Natural killer cell treated with Interleukin-12 subunit alpha and Interleukin-12 subunit beta and Interleukin-15 and Interleukin-18, amount 100 ng/mL, for 72 hours (primary cell): ENCODE measurements at regions not wholly inside any gene's neighbourhood (a gene's known extent, or its start where the extent isn't known, plus 50 kb on each side); places are given as distances from the start of the nearest gene placed in this dataset.
"Not testable (repeated sequence)": the region's sequence is repeated elsewhere in the genome, so short reads cannot be mapped to it uniquely, and the experiment has no call there.

Experiments used
- ATAC-seq, 2 donors: fragments of 150-1000 bp; cut with Tn5 transposase in 1 of 2; sonication (Bioruptor Pico), chemical (Tn5 transposase) in 1 of 2; 2 replicates each; pipeline ENCODE4 v1.10.0; 2021
- DNase-seq: peaks from one replicate; pipeline ENCODE4 v3.0.0; 2022; ENCODE audit warnings: low spot score
- H3K27ac Mint-ChIP-seq, 2 donors: 1 replicate in 1 of 2; 2 replicates in 1 of 2; pipeline ENCODE4 v1.8.0; 2022; ENCODE audit warnings: mixed read lengths in 2 of 2, mild to moderate bottlenecking in 1 of 2, moderate library complexity in 1 of 2
- H3K27me3 Mint-ChIP-seq, 2 donors: 1 replicate in 1 of 2; 2 replicates in 1 of 2; pipeline ENCODE4 v1.8.0; 2022; ENCODE audit warnings: mixed read lengths in 2 of 2
- H3K36me3 Mint-ChIP-seq: one replicate; pipeline ENCODE4 v1.8.0; 2022; ENCODE audit warnings: mixed read lengths
- H3K4me1 Mint-ChIP-seq, 2 donors: 1 replicate in 1 of 2; 2 replicates in 1 of 2; pipeline ENCODE4 v1.8.0; 2022; ENCODE audit warnings: low read depth in 2 of 2, mixed read lengths in 2 of 2, mild to moderate bottlenecking in 1 of 2
- H3K4me3 Mint-ChIP-seq: one replicate; pipeline ENCODE4 v1.8.0; 2022; ENCODE audit warnings: mixed read lengths
- H3K9me3 Mint-ChIP-seq: 2 replicates; pipeline ENCODE4 v1.8.0; 2022; ENCODE audit warnings: mixed read lengths

- Mint-ChIP-seq H3K9me3 (no peaks in the 10 kb centered on the region), H3K27ac (peak overlapping the region; percentile 86 to 93), H3K4me1 (peaks cover 6 to 12% of the 10 kb centered on the region in 2 donors), H3K4me3 (peak overlapping the region; percentile 95), H3K36me3 (peaks cover 10% of the 10 kb centered on the region), H3K27me3 (no peaks in the 10 kb centered on the region)
- ATAC-seq (peak in 1 of 2 donors; percentile 59), DNase-seq (peak; percentile 63)
These were observed 142.0 kb downstream of the ZNF737 start for GRCh38 chr19:20423381-20424197.

- H3K4me1 Mint-ChIP-seq = peaks cover 6 to 12% of the 10 kb centered on the region in 2 donors
- H3K4me3 Mint-ChIP-seq = peak overlapping the region; percentile 95
- no peak overlapping the region for H3K27ac Mint-ChIP-seq
- ATAC-seq (no peak), DNase-seq (no peak)
- peaks cover 10% of the 10 kb centered on the region for H3K36me3 Mint-ChIP-seq
- no peaks in the 10 kb centered on the region for H3K9me3 Mint-ChIP-seq
- no peaks in the 10 kb centered on the region for H3K27me3 Mint-ChIP-seq
These were observed 143.1 kb downstream of the ZNF737 start for GRCh38 chr19:20422216-20423205.

- H3K36me3 Mint-ChIP-seq = peaks cover under 1% of the 10 kb centered on the region
- H3K4me1 Mint-ChIP-seq = no peaks in the 10 kb centered on the region
- no peaks in the 10 kb centered on the region for H3K27me3 Mint-ChIP-seq
- DNase-seq = no peak
- ATAC-seq = no peak
- no peak overlapping the region for H3K4me3 Mint-ChIP-seq
- no peaks in the 10 kb centered on the region for H3K9me3 Mint-ChIP-seq
- no peak overlapping the region for H3K27ac Mint-ChIP-seq
These were observed 148.9 kb downstream of the ZNF737 start for GRCh38 chr19:20416661-20417060.

GRCh38 chr19:20414120-20414519 lies 151.5 kb downstream of the ZNF737 start:
- no peaks in the 10 kb centered on the region for H3K4me1 Mint-ChIP-seq
- no peaks in the 10 kb centered on the region for H3K9me3 Mint-ChIP-seq
- DNase-seq (no peak), ATAC-seq (no peak)
- H3K36me3 Mint-ChIP-seq = peaks cover 4% of the 10 kb centered on the region
- H3K27ac Mint-ChIP-seq = no peak overlapping the region
- H3K4me3 Mint-ChIP-seq = no peak overlapping the region
- no peaks in the 10 kb centered on the region for H3K27me3 Mint-ChIP-seq

DNA sequence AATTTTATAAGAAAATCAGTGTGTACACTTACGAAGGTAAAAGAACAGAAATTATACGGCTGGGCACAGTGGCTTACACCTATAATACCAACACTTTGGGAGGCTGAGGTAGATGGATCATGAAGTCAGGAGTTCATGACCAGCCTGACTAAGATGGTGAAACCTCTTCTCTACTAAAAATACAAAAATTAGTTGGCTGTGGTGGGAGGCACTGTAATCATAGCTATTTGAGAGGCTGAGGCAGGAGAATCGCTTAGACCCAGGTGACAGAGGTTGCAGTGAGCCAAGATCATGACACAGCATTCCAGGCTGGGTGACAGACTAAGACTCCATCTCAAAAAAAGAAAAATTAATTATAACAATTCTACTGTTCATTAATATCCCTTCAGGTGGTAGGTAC lies 151.9 kb downstream of the ZNF737 start:
- no peak overlapping the region for H3K4me3 Mint-ChIP-seq
- peaks cover 4% of the 10 kb centered on the region for H3K36me3 Mint-ChIP-seq
- no peaks in the 10 kb centered on the region for H3K4me1 Mint-ChIP-seq
- ATAC-seq (no peak), DNase-seq (no peak)
- no peaks in the 10 kb centered on the region for H3K27me3 Mint-ChIP-seq
- H3K9me3 Mint-ChIP-seq = no peaks in the 10 kb centered on the region
- no peak overlapping the region for H3K27ac Mint-ChIP-seq

- H3K36me3 Mint-ChIP-seq = peaks cover 9% of the 10 kb centered on the region
- no peak overlapping the region for H3K4me3 Mint-ChIP-seq
- H3K9me3 Mint-ChIP-seq = no peaks in the 10 kb centered on the region
- H3K27me3 Mint-ChIP-seq = no peaks in the 10 kb centered on the region
- no peaks in the 10 kb centered on the region for H3K4me1 Mint-ChIP-seq
- no peak overlapping the region for H3K27ac Mint-ChIP-seq
- ATAC-seq (no peak), DNase-seq (no peak)
These were observed 152.7 kb downstream of the ZNF737 start for GRCh38 chr19:20412846-20413245.

DNA sequence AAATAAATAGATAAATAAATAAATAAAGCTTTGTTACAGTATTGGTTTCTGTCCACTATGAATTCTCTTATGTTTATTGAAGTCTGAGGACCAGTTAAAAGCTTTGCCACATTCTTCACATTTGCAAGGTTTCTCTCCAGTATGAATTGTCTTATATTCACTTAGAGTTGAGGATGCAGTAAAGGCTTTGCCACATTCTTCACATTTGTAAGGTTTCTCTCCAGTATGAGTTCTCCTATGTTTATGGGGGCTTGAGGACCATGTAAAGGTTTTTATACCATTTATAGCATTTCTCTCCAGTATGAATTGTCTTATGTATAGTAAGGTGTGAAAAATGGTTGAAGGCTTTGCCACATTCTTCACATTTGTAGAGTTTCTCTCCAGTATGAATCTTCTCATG lies 168.3 kb downstream of the ZNF737 start:
- no peaks in the 10 kb centered on the region for H3K4me1 Mint-ChIP-seq
- peaks cover 35% of the 10 kb centered on the region for H3K36me3 Mint-ChIP-seq
- peaks cover 23% of the 10 kb centered on the region for H3K9me3 Mint-ChIP-seq
- H3K27me3 Mint-ChIP-seq = no peaks in the 10 kb centered on the region
- no peak overlapping the region for H3K4me3 Mint-ChIP-seq
- H3K27ac Mint-ChIP-seq = no peak overlapping the region
- ATAC-seq = no peak
- DNase-seq = no peak

DNA sequence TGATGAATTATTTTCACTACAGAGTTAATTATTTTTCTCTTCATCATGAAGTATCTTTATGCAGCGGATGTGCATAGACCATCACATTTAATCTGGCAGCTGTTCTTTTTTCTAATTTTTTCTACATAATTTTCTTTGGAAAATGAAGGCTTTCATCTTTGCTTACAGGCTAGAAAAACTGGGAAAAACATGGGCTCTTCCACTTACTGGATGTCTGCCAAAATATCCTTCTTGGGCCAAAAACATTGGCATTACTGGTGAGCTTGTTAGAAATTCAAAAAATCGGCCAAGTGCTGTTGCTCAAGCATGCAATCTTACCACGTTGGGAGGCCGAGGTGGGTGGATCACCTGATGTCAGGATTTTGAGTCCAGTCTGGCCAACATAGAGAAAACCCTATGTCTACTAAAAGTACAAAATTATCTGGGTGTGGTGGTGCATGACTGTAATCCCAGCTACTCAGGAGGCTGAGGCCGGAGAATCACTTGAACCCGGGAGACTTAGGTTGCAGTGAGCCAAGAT lies 176.8 kb downstream of the ZNF737 start:
- DNase-seq = no peak
- no peaks in the 10 kb centered on the region for H3K27me3 Mint-ChIP-seq
- ATAC-seq = no peak
- no peak overlapping the region for H3K27ac Mint-ChIP-seq
- no peaks in the 10 kb centered on the region for H3K4me1 Mint-ChIP-seq
- peaks cover 19% of the 10 kb centered on the region for H3K9me3 Mint-ChIP-seq
- H3K4me3 Mint-ChIP-seq = no peak overlapping the region
- peaks cover 9% of the 10 kb centered on the region for H3K36me3 Mint-ChIP-seq

GRCh38 chr19:20385061-20385460 lies 180.5 kb downstream of the ZNF737 start:
- Mint-ChIP-seq H3K27ac (no peak overlapping the region), H3K4me1 (no peaks in the 10 kb centered on the region), H3K36me3 (peaks cover 14% of the 10 kb centered on the region), H3K27me3 (no peaks in the 10 kb centered on the region), H3K4me3 (no peak overlapping the region), H3K9me3 (peaks cover 22% of the 10 kb centered on the region)
- no peak for DNase-seq
- no peak for ATAC-seq

DNA sequence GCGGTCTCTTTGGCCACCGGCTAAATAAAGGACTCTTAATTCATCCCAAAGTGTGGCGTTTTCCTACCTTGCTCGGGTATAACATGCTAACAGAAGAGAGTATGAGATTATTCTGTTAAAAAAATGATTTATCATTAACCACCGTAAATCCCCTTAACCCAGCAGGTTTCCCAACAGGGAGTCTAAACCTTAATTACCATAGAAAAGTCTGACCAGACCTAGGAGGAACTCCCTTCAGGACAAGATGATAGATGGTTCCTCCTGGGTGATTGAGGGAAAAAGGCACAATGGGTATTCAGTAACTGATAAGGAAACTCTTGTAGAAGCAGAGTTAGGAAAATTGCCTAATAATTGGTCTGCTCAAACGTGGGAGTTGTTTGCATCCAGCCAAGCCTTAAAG lies 193.7 kb downstream of the ZNF737 start:
- H3K27ac Mint-ChIP-seq = no peak overlapping the region
- H3K4me1 Mint-ChIP-seq = no peaks in the 10 kb centered on the region
- no peak for ATAC-seq
- peaks cover 6% of the 10 kb centered on the region for H3K9me3 Mint-ChIP-seq
- no peak for DNase-seq
- H3K4me3 Mint-ChIP-seq = no peak overlapping the region
- peaks cover 18% of the 10 kb centered on the region for H3K36me3 Mint-ChIP-seq
- no peaks in the 10 kb centered on the region for H3K27me3 Mint-ChIP-seq

GRCh38 chr19:20371304-20371703 lies 194.3 kb downstream of the ZNF737 start:
- H3K36me3 Mint-ChIP-seq = peaks cover 18% of the 10 kb centered on the region
- not testable (repeated sequence) for H3K9me3 Mint-ChIP-seq, H3K4me3 Mint-ChIP-seq, ATAC-seq, DNase-seq, H3K27ac Mint-ChIP-seq, H3K27me3 Mint-ChIP-seq, H3K4me1 Mint-ChIP-seq

DNA sequence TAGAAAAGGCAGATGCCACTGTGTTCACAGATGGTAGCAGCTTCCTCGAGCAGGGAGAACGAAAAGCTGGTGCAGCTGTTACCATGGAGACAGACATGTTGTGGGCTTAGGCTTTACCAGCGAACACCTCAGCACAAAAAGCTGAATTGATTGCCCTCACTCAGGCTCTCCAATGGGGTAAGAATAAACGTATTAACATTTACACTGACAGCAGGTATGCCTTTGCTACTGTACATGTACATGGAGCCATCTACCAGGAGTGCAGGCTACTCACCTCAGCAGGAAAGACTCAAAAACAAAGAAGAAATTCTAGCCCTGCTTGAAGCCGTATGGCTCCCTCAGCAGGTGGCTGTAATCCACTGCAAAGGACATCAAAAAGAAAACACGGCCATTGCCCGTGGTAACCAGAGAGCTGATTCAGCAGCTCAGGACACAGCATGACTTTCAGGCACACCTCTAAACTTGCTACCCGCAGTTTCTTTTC lies 197.7 kb downstream of the ZNF737 start:
- no peak overlapping the region for H3K4me3 Mint-ChIP-seq
- no peaks in the 10 kb centered on the region for H3K4me1 Mint-ChIP-seq
- H3K36me3 Mint-ChIP-seq = peaks cover 18% of the 10 kb centered on the region
- DNase-seq (no peak), ATAC-seq (no peak)
- peaks cover 4% of the 10 kb centered on the region for H3K9me3 Mint-ChIP-seq
- H3K27ac Mint-ChIP-seq = no peak overlapping the region
- H3K27me3 Mint-ChIP-seq = no peaks in the 10 kb centered on the region

DNA sequence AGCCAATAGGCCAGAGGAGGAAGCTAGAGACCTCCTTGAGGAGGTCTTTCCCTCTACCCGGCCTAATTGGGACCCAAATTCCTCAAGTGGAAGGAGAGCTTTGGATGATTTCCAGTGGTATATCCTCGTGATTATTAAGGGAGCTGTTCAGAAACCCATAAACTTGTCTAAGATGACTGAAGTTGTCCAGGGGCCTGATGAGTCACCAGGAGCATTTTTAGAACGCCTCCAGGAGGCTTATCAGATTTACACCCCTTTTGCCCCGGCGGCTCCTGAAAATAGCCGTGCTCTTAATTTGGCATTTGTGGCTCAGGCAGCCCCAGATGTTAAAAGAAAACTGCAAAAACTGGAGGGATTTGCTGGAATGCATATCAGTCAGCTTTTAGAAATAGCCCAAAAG lies 198.1 kb downstream of the ZNF486 start:
- H3K27ac Mint-ChIP-seq = no peak overlapping the region
- ATAC-seq = no peak
- H3K36me3 Mint-ChIP-seq = peaks cover 6% of the 10 kb centered on the region
- peaks cover 9% of the 10 kb centered on the region for H3K9me3 Mint-ChIP-seq
- DNase-seq = no peak
- H3K4me1 Mint-ChIP-seq = no peaks in the 10 kb centered on the region
- no peak overlapping the region for H3K4me3 Mint-ChIP-seq
- no peaks in the 10 kb centered on the region for H3K27me3 Mint-ChIP-seq
